ENCODE measurements at regions not wholly inside any gene's neighbourhood (a gene's known extent, or its start where the extent isn't known, plus 50 kb on each side); places are given as distances from the start of the nearest gene placed in this dataset.

DNA sequence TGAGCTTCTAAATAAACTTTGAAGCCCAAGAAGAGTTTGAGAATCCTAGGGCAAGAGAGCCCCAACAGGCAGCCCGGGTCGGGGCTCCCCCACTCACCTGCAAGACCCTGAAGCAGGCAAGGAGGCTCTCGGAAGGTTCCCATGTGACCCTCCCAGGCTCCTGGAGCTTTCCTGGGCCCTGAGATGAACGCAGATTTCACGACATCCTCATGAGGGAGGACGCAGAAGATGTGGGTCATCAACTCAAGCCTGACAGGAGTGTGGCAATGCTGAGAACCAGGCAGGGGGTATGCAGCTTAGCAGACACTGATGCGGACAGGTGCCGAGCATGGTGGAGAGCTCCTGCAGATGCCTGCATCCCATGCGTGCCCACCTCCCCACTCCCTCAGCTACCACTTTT lies 184.5 kb upstream of the SLC24A3 start:
- TF ChIP-seq, protein P1, sequence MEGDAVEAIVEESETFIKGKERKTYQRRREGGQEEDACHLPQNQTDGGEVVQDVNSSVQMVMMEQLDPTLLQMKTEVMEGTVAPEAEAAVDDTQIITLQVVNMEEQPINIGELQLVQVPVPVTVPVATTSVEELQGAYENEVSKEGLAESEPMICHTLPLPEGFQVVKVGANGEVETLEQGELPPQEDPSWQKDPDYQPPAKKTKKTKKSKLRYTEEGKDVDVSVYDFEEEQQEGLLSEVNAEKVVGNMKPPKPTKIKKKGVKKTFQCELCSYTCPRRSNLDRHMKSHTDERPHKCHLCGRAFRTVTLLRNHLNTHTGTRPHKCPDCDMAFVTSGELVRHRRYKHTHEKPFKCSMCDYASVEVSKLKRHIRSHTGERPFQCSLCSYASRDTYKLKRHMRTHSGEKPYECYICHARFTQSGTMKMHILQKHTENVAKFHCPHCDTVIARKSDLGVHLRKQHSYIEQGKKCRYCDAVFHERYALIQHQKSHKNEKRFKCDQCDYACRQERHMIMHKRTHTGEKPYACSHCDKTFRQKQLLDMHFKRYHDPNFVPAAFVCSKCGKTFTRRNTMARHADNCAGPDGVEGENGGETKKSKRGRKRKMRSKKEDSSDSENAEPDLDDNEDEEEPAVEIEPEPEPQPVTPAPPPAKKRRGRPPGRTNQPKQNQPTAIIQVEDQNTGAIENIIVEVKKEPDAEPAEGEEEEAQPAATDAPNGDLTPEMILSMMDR (IDR thresholded peaks at IDR 0.05; ENCODE audit: low read depth, low read length) = no peak
- TF ChIP-seq EZH2phosphoT487 (IDR thresholded peaks at IDR 0.05; ENCODE audit: low read depth) = no peak

All from OCI-LY3 (cell line).